ENCODE measurements at regions not wholly inside any gene's neighbourhood (a gene's known extent, or its start where the extent isn't known, plus 50 kb on each side); places are given as distances from the start of the nearest gene placed in this dataset.

DNA sequence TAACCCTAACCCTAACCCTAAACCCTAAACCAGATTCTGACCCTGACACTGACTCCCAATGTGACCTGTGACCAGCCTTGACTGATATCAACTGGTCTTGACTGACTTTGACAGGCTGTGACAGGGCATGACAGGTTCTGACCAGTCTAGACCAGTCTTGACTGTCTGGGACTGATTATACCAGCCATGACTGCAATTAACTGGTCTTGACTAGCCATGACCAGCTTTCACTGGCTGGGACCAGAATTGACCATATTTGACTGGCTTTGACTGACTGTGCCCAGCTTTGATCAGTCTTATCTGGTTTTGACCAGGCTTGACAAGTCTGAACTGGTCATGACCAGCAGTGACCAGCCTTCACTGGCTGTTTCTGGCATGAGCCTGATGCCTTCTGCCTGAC is 95.5 kb downstream of the BMP15 start:
- no peaks in the 10 kb centered on the region for H3K36me3 ChIP-seq
- no peak for DNase-seq
- no peaks in the 10 kb centered on the region for H3K4me1 ChIP-seq (ENCODE audit: insufficient read depth)
- no peaks in the 10 kb centered on the region for H3K9me3 ChIP-seq
- no peaks in the 10 kb centered on the region for H3K27me3 ChIP-seq
- H3K4me3 ChIP-seq: no peak overlapping the region
- no peak overlapping the region for H3K27ac ChIP-seq
- intact Hi-C loops (cut with DNase I): no loop called here
- TF ChIP-seq POLR2A (IDR thresholded peaks at IDR 0.05) (no peak), EP300 (IDR thresholded peaks at IDR 0.05) (no peak), CTCF (IDR thresholded peaks at IDR 0.05) (no peak)

- peaks cover 0 to 4% of the 10 kb centered on the region in 2 donors for H3K9me3 ChIP-seq
- H3K4me1 ChIP-seq (ENCODE audit: insufficient read depth): no peaks in the 10 kb centered on the region
- DNase-seq: no peak
- TF ChIP-seq POLR2A (IDR thresholded peaks at IDR 0.05) (no peak), EP300 (IDR thresholded peaks at IDR 0.05) (no peak), CTCF (IDR thresholded peaks at IDR 0.05) (no peak)
- no peaks in the 10 kb centered on the region for H3K27me3 ChIP-seq
- intact Hi-C loops (cut with DNase I): loop anchor here in 1 of 4 donors (5.0 kb wide), 1 partner anchor 52 kb away; no protein-coding TSS in a partner anchor
- H3K36me3 ChIP-seq: no peaks in the 10 kb centered on the region
- no peak overlapping the region for H3K27ac ChIP-seq
- WGBS, 3 donors: 28 to 31% (median 31%) methylated on average over 5 of the region's 5 CpGs
- no peak overlapping the region for H3K4me3 ChIP-seq
Observed at GRCh38 chrX:51024106-51024696, 113.7 kb downstream of the BMP15 start.

DNA sequence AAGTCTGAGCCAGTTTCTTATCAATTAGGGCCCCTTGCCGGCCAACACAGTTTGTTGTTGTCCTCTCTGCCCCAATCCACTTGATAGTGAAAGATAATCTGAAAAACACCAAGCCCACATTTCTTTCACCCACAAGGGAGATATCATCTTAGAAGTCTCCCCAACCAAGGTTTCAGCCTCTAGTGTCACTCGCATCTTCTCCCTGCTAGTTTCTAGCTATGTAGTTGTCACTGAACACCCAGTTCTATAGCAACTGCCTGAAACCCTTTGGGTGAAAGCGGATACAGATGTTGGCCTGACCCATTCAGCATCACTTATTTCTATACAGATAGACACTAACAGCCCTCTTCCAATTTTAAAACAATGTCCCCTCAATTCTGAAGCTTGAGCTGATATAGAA is 116.3 kb downstream of the BMP15 start:
- no peak for DNase-seq
- Histone ChIP-seq H3K36me3 (no peaks in the 10 kb centered on the region), H3K4me3 (no peak overlapping the region), H3K4me1 (ENCODE audit: insufficient read depth) (no peaks in the 10 kb centered on the region), H3K27ac (no peak overlapping the region), H3K9me3 (no peaks in the 10 kb centered on the region), H3K27me3 (no peaks in the 10 kb centered on the region)
- intact Hi-C loops (cut with DNase I): no loop called here
- 74 to 80% (median 76%) methylated on average over 3 of the region's 3 CpGs for WGBS, 3 donors
- TF ChIP-seq CTCF (IDR thresholded peaks at IDR 0.05): no peak
- no peak for TF ChIP-seq POLR2A (IDR thresholded peaks at IDR 0.05)

DNA sequence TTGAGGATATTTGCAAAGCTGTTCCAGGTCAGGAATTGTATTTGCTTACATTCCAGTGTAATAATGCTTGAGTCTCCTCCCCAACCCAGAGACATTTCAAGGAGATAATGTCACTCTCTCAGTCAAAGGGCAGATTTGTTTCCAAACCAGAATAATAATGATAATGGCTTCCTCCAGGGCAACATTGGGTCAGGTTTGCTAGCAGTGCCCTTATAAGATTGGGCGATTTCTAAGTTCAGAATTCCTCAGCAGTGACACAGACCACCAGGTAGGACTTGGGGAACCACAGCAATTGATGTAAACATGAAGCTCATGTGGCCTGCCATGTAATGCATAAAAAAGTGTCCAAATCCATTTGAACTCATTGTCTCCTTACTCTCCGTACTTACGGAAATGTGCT is 125.2 kb downstream of the BMP15 start:
- TF ChIP-seq POLR2A (IDR thresholded peaks at IDR 0.05) (no peak), EP300 (IDR thresholded peaks at IDR 0.05) (no peak), CTCF (IDR thresholded peaks at IDR 0.05) (no peak)
- no peaks in the 10 kb centered on the region for H3K9me3 ChIP-seq
- intact Hi-C loops (cut with DNase I): no loop called here
- H3K27me3 ChIP-seq: no peaks in the 10 kb centered on the region
- 62 to 72% (median 64%) methylated on average over 3 of the region's 3 CpGs for WGBS, 3 donors
- no peak overlapping the region for H3K27ac ChIP-seq
- H3K36me3 ChIP-seq: no peaks in the 10 kb centered on the region
- H3K4me3 ChIP-seq: no peak overlapping the region
- H3K4me1 ChIP-seq (ENCODE audit: insufficient read depth): no peaks in the 10 kb centered on the region
- no peak for DNase-seq
